ENCODE measurements at regions not wholly inside any gene's neighbourhood (a gene's known extent, or its start where the extent isn't known, plus 50 kb on each side); places are given as distances from the start of the nearest gene placed in this dataset.
A peak's percentile ranks its signal among the peaks of the same experiment; 100 is the strongest.

GRCh38 chr10:78850644-78851435 lies 217.9 kb upstream of the ZMIZ1 start:
- Histone ChIP-seq H3K36me3 (no peaks in the 10 kb centered on the region), H3K27ac (no peak overlapping the region), H3K27me3 (no peaks in the 10 kb centered on the region), H3K9me3 (no peaks in the 10 kb centered on the region), H3K4me1 (ENCODE audit: insufficient read depth) (peaks cover 2% of the 10 kb centered on the region), H3K4me3 (no peak overlapping the region)
- DNase-seq: no peak
- intact Hi-C loops (cut with DNase I): no loop called here
- 83 to 89% (median 85%) methylated on average over 6 of the region's 6 CpGs for WGBS, 3 donors
- TF ChIP-seq POLR2A (IDR thresholded peaks at IDR 0.05) (no peak), EP300 (IDR thresholded peaks at IDR 0.05) (no peak), CTCF (IDR thresholded peaks at IDR 0.05) (no peak)

- Histone ChIP-seq H3K27ac (no peak overlapping the region), H3K9me3 (no peaks in the 10 kb centered on the region), H3K4me1 (ENCODE audit: insufficient read depth) (peaks cover 9% of the 10 kb centered on the region), H3K36me3 (no peaks in the 10 kb centered on the region), H3K27me3 (no peaks in the 10 kb centered on the region), H3K4me3 (no peak overlapping the region)
- 34 to 52% (median 43%) methylated on average over 4 of the region's 4 CpGs for WGBS, 3 donors
- no peak for DNase-seq
- intact Hi-C loops (cut with DNase I): no loop called here
- TF ChIP-seq POLR2A (IDR thresholded peaks at IDR 0.05): no peak
Measured at GRCh38 chr10:78851647-78852046, 217.1 kb upstream of the ZMIZ1 start.

- Histone ChIP-seq H3K4me1 (ENCODE audit: insufficient read depth) (peaks cover 11% of the 10 kb centered on the region), H3K36me3 (no peaks in the 10 kb centered on the region), H3K27ac (no peak overlapping the region), H3K27me3 (no peaks in the 10 kb centered on the region), H3K9me3 (no peaks in the 10 kb centered on the region), H3K4me3 (no peak overlapping the region)
- WGBS, 3 donors: 90 to 91% (median 91%) methylated on average over 9 of the region's 9 CpGs
- DNase-seq: no peak
- intact Hi-C loops (cut with DNase I): no loop called here
- no peak for TF ChIP-seq CTCF (IDR thresholded peaks at IDR 0.05)
- TF ChIP-seq POLR2A (IDR thresholded peaks at IDR 0.05): no peak
- TF ChIP-seq EP300 (IDR thresholded peaks at IDR 0.05): no peak
Measured at GRCh38 chr10:78852466-78853240, 216.1 kb upstream of the ZMIZ1 start.

- no peak overlapping the region for H3K27ac ChIP-seq
- no peaks in the 10 kb centered on the region for H3K9me3 ChIP-seq
- 89 to 93% (median 93%) methylated on average over 4 of the region's 4 CpGs for WGBS, 3 donors
- no peak for DNase-seq
- intact Hi-C loops (cut with DNase I): no loop called here
- TF ChIP-seq POLR2A (IDR thresholded peaks at IDR 0.05) (no peak), EP300 (IDR thresholded peaks at IDR 0.05) (no peak)
- no peaks in the 10 kb centered on the region for H3K27me3 ChIP-seq
- peaks cover 11% of the 10 kb centered on the region for H3K4me1 ChIP-seq (ENCODE audit: insufficient read depth)
- H3K36me3 ChIP-seq: no peaks in the 10 kb centered on the region
- no peak overlapping the region for H3K4me3 ChIP-seq
Measured at GRCh38 chr10:78853864-78854263, 214.9 kb upstream of the ZMIZ1 start.

- Histone ChIP-seq H3K9me3 (no peaks in the 10 kb centered on the region), H3K36me3 (no peaks in the 10 kb centered on the region), H3K4me3 (no peak overlapping the region), H3K27ac (no peak overlapping the region), H3K27me3 (no peaks in the 10 kb centered on the region), H3K4me1 (ENCODE audit: insufficient read depth) (peaks cover 11% of the 10 kb centered on the region)
- DNase-seq: peak; percentile 56 to 77 (median 76)
- 8 to 45% (median 17%) methylated on average over 1 of the region's 1 CpG for WGBS, 3 donors
- TF ChIP-seq EP300 (IDR thresholded peaks at IDR 0.05) (no peak), POLR2A (IDR thresholded peaks at IDR 0.05) (no peak), CTCF (IDR thresholded peaks at IDR 0.05) (no peak)
- intact Hi-C loops (cut with DNase I): no loop called here
Measured at GRCh38 chr10:78856421-78856820, 212.3 kb upstream of the ZMIZ1 start.
